NCI-H2107 (cell line): ENCODE measurements at regions not wholly inside any gene's neighbourhood (a gene's known extent, or its start where the extent isn't known, plus 50 kb on each side); places are given as distances from the start of the nearest gene placed in this dataset.

Source experiments
- DNase-seq: peaks from one replicate; lab custom pipeline; 2025; lab: John Stamatoyannopoulos, UW

- no peak for DNase-seq
Measured at GRCh38 chr5:81914696-81915095, 57.1 kb upstream of the ATG10 start.

GRCh38 chr5:81912933-81913332 is 58.9 kb upstream of the ATG10 start:
- no peak for DNase-seq

GRCh38 chr5:81909677-81910076 is 62.1 kb upstream of the ATG10 start:
- no peak for DNase-seq

GRCh38 chr5:81908771-81909170 is 63.1 kb upstream of the ATG10 start:
- no peak for DNase-seq

- DNase-seq, result no peak
Measured at GRCh38 chr5:81908044-81908443, 63.8 kb upstream of the ATG10 start.

GRCh38 chr5:81907012-81907635 is 64.7 kb upstream of the ATG10 start:
- no peak for DNase-seq

- no peak for DNase-seq
Measured at GRCh38 chr5:81906086-81906485, 65.7 kb upstream of the ATG10 start.

- DNase-seq, result no peak
Measured at GRCh38 chr5:81904861-81905260, 67.0 kb upstream of the ATG10 start.

GRCh38 chr5:81904166-81904565 is 67.7 kb upstream of the ATG10 start:
- no peak for DNase-seq

GRCh38 chr5:81901586-81901985 is 70.2 kb upstream of the ATG10 start:
- DNase-seq, result no peak

- DNase-seq, result no peak
Measured at GRCh38 chr5:81899123-81899522, 72.7 kb upstream of the ATG10 start.

GRCh38 chr5:81898403-81898802 is 73.4 kb upstream of the ATG10 start:
- DNase-seq, result no peak

GRCh38 chr5:81896764-81897163 is 75.1 kb upstream of the ATG10 start:
- no peak for DNase-seq

- no peak for DNase-seq
Measured at GRCh38 chr5:81895307-81895706, 76.5 kb upstream of the ATG10 start.

- DNase-seq, result no peak
Measured at GRCh38 chr5:81893961-81894360, 77.9 kb upstream of the ATG10 start.

GRCh38 chr5:81884871-81885270 is 87.0 kb upstream of the ATG10 start:
- no peak for DNase-seq

- DNase-seq, result no peak
Measured at GRCh38 chr5:81883371-81883770, 88.5 kb upstream of the ATG10 start.

- no peak for DNase-seq
Measured at GRCh38 chr5:81881595-81881994, 90.2 kb upstream of the ATG10 start.

GRCh38 chr5:81879936-81880335 is 91.9 kb upstream of the ATG10 start:
- DNase-seq, result no peak

- no peak for DNase-seq
Measured at GRCh38 chr5:81878333-81878732, 93.5 kb upstream of the ATG10 start.

- no peak for DNase-seq
Measured at GRCh38 chr5:81866994-81867393, 104.8 kb upstream of the ATG10 start.

- no peak for DNase-seq
Measured at GRCh38 chr5:81860778-81861177, 109.9 kb upstream of the SSBP2 start.

- DNase-seq, result no peak
Measured at GRCh38 chr5:81859624-81860023, 108.7 kb upstream of the SSBP2 start.
